HEK293T (cell line): ENCODE measurements at regions not wholly inside any gene's neighbourhood (a gene's known extent, or its start where the extent isn't known, plus 50 kb on each side); places are given as distances from the start of the nearest gene placed in this dataset.

Experiments used
- CTCF ChIA-PET: fragments of 350-600 bp; formaldehyde crosslinking; extraction: SDS; loops from one replicate; lab custom pipeline; 2021; ENCODE audit warnings: antibody characterized with exemption, inconsistent platforms; lab: Yijun Ruan, JAX
- POLR2A ChIA-PET: fragments of 350-600 bp; formaldehyde crosslinking; extraction: SDS; loops from one replicate; lab custom pipeline; 2020; ENCODE audit warnings: antibody characterized with exemption, inconsistent platforms; lab: Yijun Ruan, JAX
- DNase-seq: peaks from one replicate; pipeline ENCODE4 v3.0.0; 2012; ENCODE audit warnings: mixed read lengths; ENCODE audit errors: extremely low spot score
- ARNT ChIP-seq: fragments of 450-650 bp; IDR thresholded peaks from 2 replicates; pipeline ENCODE4 v1.6.1; 2017; ENCODE audit warnings: mild to moderate bottlenecking
- BHLHE40 ChIP-seq: fragments of 450-650 bp; IDR thresholded peaks from 2 replicates; pipeline ENCODE4 v1.6.1; 2016; ENCODE audit warnings: mild to moderate bottlenecking, moderate library complexity, borderline replicate concordance
- CTBP1 ChIP-seq: fragments of 450-650 bp; IDR thresholded peaks from 2 replicates; pipeline ENCODE4 v1.6.1; 2016; ENCODE audit warnings: borderline replicate concordance
- ELF4 ChIP-seq: fragments of 450-650 bp; IDR thresholded peaks from 2 replicates; pipeline ENCODE4 v1.6.1; 2017; ENCODE audit warnings: antibody characterized with exemption
- FOXA1 ChIP-seq: fragments of 450-650 bp; IDR thresholded peaks from 2 replicates; pipeline ENCODE4 v1.6.1; 2016; ENCODE audit warnings: mild to moderate bottlenecking
- FOXK2 ChIP-seq: fragments of 450-650 bp; IDR thresholded peaks from 2 replicates; pipeline ENCODE4 v1.6.1; 2016; ENCODE audit warnings: mild to moderate bottlenecking
- FOXM1 ChIP-seq: fragments of 450-650 bp; IDR thresholded peaks from 2 replicates; pipeline ENCODE4 v1.6.1; 2017; ENCODE audit warnings: mild to moderate bottlenecking, borderline replicate concordance
- HDGF ChIP-seq: fragments of 450-650 bp; IDR thresholded peaks from 2 replicates; pipeline ENCODE4 v1.6.1; 2017; ENCODE audit warnings: antibody characterized with exemption, borderline replicate concordance
- L3MBTL2 ChIP-seq: fragments of 450-650 bp; conservative IDR thresholded peaks from 2 replicates; pipeline ENCODE4 v1.6.1; 2016; ENCODE audit warnings: mild to moderate bottlenecking
- LEF1 ChIP-seq: fragments of 450-650 bp; IDR thresholded peaks from 2 replicates; pipeline ENCODE4 v1.6.1; 2017; ENCODE audit warnings: mild to moderate bottlenecking, borderline replicate concordance
- NFRKB ChIP-seq: fragments of 450-650 bp; IDR thresholded peaks from 2 replicates; pipeline ENCODE4 v1.6.1; 2016; ENCODE audit warnings: mild to moderate bottlenecking, moderate library complexity
- SP1 ChIP-seq: fragments of 450-650 bp; IDR thresholded peaks from 2 replicates; pipeline ENCODE4 v1.6.1; 2017
- SUZ12 ChIP-seq: fragments of 450-650 bp; IDR thresholded peaks from 2 replicates; pipeline ENCODE4 v1.6.1; 2016; ENCODE audit warnings: mild to moderate bottlenecking
- TARDBP ChIP-seq: fragments of 450-650 bp; IDR thresholded peaks from 2 replicates; pipeline ENCODE4 v1.6.1; 2016
- ZNF384 ChIP-seq: fragments of 450-650 bp; IDR thresholded peaks from 2 replicates; pipeline ENCODE4 v1.6.1; 2016
- TF ChIP-seq, protein P1 (sequence below): fragments of 450-650 bp; IDR thresholded peaks from 2 replicates; pipeline ENCODE4 v1.6.1; 2016

- POLR2A ChIA-PET = no interaction called here
Measured at GRCh38 chr2:128371648-128372345, 53.1 kb upstream of the HS6ST1 start.

GRCh38 chr2:128372621-128373341 is 54.1 kb upstream of the HS6ST1 start:
- TF ChIP-seq CTBP1 (no peak), SUZ12 (no peak), NFRKB (no peak), ARNT (no peak), HDGF (no peak), LEF1 (no peak), FOXA1 (no peak)
- TF ChIP-seq, protein P1, sequence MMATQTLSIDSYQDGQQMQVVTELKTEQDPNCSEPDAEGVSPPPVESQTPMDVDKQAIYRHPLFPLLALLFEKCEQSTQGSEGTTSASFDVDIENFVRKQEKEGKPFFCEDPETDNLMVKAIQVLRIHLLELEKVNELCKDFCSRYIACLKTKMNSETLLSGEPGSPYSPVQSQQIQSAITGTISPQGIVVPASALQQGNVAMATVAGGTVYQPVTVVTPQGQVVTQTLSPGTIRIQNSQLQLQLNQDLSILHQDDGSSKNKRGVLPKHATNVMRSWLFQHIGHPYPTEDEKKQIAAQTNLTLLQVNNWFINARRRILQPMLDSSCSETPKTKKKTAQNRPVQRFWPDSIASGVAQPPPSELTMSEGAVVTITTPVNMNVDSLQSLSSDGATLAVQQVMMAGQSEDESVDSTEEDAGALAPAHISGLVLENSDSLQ = no peak
- CTCF ChIA-PET = no interaction called here
- POLR2A ChIA-PET = no interaction called here

More at GRCh38 chr2:128371648-128372345, 53.1 kb upstream of the HS6ST1 start:
- TF ChIP-seq, protein P1 = no peak
- TF ChIP-seq LEF1 = no peak
- no peak for DNase-seq
- CTCF ChIA-PET = no interaction called here

DNA sequence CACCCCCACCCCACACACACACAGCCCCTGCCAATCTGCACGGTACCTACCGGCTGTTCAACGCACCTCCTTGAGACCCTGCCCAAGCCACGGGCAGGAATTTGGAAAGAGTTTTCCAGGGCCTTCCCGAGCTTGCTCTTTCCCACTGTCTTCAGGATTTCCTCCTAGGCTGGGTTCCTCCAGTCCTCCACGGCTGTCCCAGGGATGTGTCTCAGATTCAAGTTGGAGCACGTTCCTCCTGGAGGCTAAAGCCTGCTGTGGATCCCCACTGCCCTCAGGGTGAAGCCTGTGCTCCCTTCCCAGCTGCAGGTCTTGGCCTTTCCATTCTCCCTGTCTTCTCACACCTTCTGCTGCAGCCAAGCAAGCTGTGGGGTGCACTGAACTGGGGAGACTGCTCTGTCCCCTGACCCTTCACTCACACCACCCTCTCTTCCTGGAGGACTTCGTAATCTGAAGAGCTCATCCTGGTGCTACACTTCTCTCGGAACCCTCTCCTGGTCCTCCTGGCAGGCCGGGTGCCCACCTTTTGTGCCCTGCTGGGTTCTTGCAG is 54.9 kb upstream of the HS6ST1 start:
- ChIA-PET POLR2A (no interaction called here), CTCF (no interaction called here)
- no peak for DNase-seq
- no peak for TF ChIP-seq HDGF
- no peak for TF ChIP-seq ZNF384
- no peak for TF ChIP-seq NFRKB
- no peak for TF ChIP-seq LEF1

More at GRCh38 chr2:128372621-128373341, 54.1 kb upstream of the HS6ST1 start:
- no peak for DNase-seq

GRCh38 chr2:128374001-128374710 is 55.5 kb upstream of the HS6ST1 start:
- no peak for DNase-seq
- CTCF ChIA-PET = no interaction called here
- POLR2A ChIA-PET = no interaction called here
- TF ChIP-seq NFRKB (no peak), SP1 (no peak), FOXM1 (no peak), ARNT (no peak), ZNF384 (no peak), LEF1 (no peak), FOXK2 (no peak), SUZ12 (no peak), ELF4 (no peak), L3MBTL2 (no peak), CTBP1 (no peak), BHLHE40 (no peak), HDGF (no peak), FOXA1 (no peak), TARDBP (no peak)
- TF ChIP-seq, protein P1 = no peak

DNA sequence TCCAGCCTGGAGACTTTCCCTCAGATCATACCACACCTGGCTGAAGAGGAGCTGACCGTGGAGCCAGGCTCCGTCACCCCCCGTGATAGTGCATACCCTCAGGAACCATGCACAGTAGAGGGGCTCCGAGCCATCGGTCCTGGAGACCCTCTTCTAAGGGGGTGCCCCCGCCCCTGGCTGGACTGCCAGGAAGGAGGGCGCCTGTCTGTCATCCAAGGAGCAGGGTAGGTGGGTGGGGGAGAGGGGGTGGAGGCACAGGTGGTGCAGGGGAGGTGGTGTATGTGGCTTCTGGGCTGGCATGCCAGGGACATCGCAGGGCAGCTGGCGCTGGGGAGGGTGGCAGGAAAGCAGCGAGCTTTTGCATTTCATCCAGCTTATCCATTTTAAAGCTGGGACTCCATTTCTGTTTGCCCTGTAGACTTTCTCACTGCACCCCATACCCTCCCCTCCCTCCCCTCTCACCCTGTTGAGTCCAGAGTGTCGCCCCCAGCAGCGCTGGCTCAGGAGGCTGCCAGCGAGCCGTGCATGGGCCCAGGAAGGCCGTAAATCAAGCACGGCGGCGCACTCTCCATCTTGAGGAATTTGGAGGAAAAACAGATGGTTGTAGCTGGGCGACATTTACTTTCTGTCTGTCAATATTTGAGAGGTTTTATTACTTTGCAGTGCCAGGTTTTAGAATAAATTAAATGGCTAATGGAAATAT is 56.2 kb upstream of the HS6ST1 start:
- POLR2A ChIA-PET = no interaction called here
- CTCF ChIA-PET = no interaction called here
- no peak for DNase-seq
- TF ChIP-seq ZNF384 (no peak), BHLHE40 (no peak), SUZ12 (no peak), NFRKB (no peak), LEF1 (no peak), ARNT (no peak)
- TF ChIP-seq, protein P1 = no peak
